Astrocyte of the hippocampus (primary cell): ENCODE measurements at regions not wholly inside any gene's neighbourhood (a gene's known extent, or its start where the extent isn't known, plus 50 kb on each side); places are given as distances from the start of the nearest gene placed in this dataset.
A peak's percentile ranks its signal among the peaks of the same experiment; 100 is the strongest.

Experiments used
- DNase-seq: peaks from one replicate; pipeline ENCODE4 v3.0.0; 2011; ENCODE audit warnings: low read depth, low spot score

- DNase-seq: no peak
These were observed 58.7 kb upstream of the AUTS2 start for GRCh38 chr7:69539531-69539930.

GRCh38 chr7:69540287-69540686, 58.0 kb upstream of the AUTS2 start:
- no peak for DNase-seq

- peak; percentile 13 for DNase-seq
These were observed 56.4 kb upstream of the AUTS2 start for GRCh38 chr7:69541779-69542432.

GRCh38 chr7:69545175-69545574, 53.1 kb upstream of the AUTS2 start:
- DNase-seq: no peak
